ENCODE measurements at regions not wholly inside any gene's neighbourhood (a gene's known extent, or its start where the extent isn't known, plus 50 kb on each side); places are given as distances from the start of the nearest gene placed in this dataset.

DNA sequence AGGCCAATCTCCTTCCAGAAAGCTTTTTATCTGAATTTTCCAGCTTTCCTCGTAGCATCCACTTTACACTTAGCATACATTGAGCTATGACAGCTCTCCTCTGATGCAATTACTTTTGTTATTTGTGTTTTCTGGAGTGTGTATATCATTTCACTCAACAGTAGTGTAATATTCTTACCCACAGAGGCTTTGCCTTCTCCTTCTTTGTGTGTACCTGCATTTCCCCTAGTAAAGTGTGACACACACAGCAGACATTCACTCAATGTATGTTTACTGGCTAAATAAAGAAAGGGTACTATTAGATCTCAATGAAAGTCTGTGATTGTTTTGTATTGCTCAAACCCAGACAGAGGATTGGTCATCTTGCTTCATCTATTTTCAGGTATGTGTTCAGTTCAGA is 193.7 kb upstream of the MEX3C start:
- TF ChIP-seq, protein P1, sequence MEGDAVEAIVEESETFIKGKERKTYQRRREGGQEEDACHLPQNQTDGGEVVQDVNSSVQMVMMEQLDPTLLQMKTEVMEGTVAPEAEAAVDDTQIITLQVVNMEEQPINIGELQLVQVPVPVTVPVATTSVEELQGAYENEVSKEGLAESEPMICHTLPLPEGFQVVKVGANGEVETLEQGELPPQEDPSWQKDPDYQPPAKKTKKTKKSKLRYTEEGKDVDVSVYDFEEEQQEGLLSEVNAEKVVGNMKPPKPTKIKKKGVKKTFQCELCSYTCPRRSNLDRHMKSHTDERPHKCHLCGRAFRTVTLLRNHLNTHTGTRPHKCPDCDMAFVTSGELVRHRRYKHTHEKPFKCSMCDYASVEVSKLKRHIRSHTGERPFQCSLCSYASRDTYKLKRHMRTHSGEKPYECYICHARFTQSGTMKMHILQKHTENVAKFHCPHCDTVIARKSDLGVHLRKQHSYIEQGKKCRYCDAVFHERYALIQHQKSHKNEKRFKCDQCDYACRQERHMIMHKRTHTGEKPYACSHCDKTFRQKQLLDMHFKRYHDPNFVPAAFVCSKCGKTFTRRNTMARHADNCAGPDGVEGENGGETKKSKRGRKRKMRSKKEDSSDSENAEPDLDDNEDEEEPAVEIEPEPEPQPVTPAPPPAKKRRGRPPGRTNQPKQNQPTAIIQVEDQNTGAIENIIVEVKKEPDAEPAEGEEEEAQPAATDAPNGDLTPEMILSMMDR (IDR thresholded peaks at IDR 0.05; ENCODE audit: control insufficient read depth, extremely low read depth, insufficient read depth) = no peak
- H3K4me3 ChIP-seq (ENCODE audit: low read depth, low read length) = no peak overlapping the region
- no peak for DNase-seq (ENCODE audit: low read depth)

DNA sequence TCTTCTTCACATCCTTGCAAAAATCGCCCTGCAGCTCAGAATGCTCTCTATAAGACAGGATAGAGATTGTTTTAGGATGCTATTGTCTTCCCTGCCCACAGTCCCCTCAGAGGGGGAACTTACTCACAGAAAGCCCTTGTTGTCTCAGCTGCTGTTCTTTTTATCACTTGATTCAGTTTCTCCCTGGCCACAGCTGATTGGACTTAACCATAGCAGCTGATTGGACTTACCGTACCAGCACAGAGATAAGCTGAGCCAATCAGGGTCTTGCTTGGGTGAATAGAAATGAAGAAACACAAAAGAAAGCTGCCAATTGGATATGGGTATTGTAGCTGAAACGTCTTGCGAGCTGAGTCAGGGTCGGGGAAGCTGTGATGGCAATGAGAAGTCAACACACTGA is 194.2 kb upstream of the MEX3C start:
- no peak for DNase-seq (ENCODE audit: low read depth)
- TF ChIP-seq, protein P1 (IDR thresholded peaks at IDR 0.05; ENCODE audit: control insufficient read depth, extremely low read depth, insufficient read depth) = no peak
- no peak overlapping the region for H3K4me3 ChIP-seq (ENCODE audit: low read depth, low read length)

DNA sequence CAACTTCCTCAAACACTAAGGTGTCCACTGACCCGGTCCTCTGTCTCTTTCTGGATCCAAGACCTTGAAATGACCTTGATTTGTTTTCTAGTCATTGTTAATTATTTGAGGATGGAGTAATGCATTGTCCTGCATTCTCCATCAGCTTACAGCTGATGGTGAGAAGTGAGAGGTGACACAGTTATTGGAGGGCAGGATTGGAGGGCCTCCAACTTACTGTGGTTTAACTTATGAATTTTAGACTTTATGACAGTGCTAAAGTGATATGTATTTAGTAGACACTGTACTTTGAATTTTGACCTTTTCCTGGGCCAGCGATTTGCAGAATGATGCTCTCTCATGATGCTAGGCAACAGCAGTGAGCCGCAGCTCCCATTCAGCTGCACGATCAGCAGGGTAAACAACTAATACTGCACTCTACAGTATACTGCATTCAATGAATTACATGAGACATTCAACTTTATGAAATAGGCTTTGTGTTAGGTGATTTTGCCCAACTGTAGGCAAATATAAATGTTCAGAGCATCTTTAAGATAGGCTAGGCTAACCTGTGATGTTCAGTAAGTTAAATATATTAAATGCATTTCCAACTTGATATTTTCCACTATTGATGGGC is 200.0 kb upstream of the MEX3C start:
- no peak overlapping the region for H3K4me3 ChIP-seq (ENCODE audit: low read depth, low read length)
- DNase-seq (ENCODE audit: low read depth) = no peak
- TF ChIP-seq, protein P1 (IDR thresholded peaks at IDR 0.05; ENCODE audit: control insufficient read depth, extremely low read depth, insufficient read depth) = no peak

DNA sequence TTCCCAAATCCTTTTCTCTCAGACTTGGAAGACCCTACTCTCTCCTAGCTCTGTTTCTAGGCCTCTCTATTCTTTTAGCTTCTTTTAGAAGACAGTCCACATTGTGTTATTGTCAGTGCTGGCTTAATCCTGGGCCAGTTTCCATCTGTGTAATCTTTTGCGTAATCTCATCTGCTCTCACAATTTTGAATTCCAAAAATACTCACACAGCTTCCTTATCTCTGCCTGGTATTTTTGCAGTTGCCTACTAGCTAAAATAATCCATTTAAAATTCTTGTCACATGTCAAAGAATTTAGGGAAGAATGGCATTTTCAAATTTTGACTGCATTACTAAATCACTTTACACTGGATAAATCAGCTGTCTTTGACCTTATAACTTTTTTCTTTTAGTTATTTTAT is 200.6 kb upstream of the MEX3C start:
- no peak for DNase-seq (ENCODE audit: low read depth)

DNA sequence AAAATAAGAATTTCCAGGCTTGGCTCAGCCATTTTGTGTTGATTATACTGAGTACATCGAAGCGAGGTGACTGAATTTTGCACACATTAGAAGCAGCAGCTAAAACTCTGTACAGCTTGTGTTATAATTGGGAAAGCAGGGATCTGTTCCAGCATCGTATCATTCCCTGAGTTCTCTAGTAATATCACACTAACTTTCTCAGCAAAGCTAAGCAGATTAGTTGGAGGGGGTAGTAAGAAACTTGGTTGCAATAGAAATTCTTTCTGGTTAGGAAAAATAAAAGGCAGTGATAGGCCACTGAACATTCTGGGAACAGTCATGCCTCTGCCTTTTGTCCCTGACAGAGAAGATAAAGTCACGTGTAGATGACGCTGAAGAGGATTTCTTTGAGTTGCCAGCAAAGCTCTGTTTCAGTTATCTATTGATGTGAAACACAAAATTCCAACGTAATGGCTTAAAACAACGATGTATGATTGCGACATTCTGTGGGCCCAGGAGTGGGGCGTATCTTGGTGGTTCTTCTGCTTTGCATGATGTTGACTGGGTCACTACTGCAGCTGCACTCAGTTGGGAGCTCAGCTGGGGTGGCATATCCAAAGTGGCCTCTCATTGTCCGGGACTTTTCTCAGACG is 202.1 kb upstream of the MEX3C start:
- H3K4me3 ChIP-seq (ENCODE audit: low read depth, low read length) = no peak overlapping the region
- TF ChIP-seq, protein P1 (IDR thresholded peaks at IDR 0.05; ENCODE audit: control insufficient read depth, extremely low read depth, insufficient read depth) = no peak
- no peak for DNase-seq (ENCODE audit: low read depth)

More for the DNA sequence above, 200.6 kb upstream of the MEX3C start:
- TF ChIP-seq, protein P1 (IDR thresholded peaks at IDR 0.05; ENCODE audit: control insufficient read depth, extremely low read depth, insufficient read depth) = no peak
- H3K4me3 ChIP-seq (ENCODE audit: low read depth, low read length) = no peak overlapping the region

DNA sequence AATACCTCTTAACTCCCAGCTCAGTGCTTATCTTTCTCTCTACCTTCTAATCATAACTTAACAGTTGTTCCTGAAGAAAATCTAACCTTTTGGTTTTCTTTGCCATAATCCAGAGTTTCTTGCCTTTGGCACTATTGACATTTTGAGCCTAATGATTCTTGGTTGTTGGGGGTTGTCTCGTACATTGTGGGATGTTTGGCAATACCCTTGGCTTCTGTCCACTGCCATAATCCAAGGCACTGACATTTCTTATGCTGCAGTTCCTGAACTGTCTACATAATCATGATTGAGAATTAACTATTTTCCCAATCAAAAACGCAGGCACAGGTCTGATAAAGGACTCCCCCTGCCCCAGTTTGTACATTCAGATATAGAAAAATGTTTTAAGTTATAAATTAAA is 203.2 kb upstream of the MEX3C start:
- no peak for DNase-seq (ENCODE audit: low read depth)
- no peak overlapping the region for H3K4me3 ChIP-seq (ENCODE audit: low read depth, low read length)
- TF ChIP-seq, protein P1 (IDR thresholded peaks at IDR 0.05; ENCODE audit: control insufficient read depth, extremely low read depth, insufficient read depth) = no peak

DNA sequence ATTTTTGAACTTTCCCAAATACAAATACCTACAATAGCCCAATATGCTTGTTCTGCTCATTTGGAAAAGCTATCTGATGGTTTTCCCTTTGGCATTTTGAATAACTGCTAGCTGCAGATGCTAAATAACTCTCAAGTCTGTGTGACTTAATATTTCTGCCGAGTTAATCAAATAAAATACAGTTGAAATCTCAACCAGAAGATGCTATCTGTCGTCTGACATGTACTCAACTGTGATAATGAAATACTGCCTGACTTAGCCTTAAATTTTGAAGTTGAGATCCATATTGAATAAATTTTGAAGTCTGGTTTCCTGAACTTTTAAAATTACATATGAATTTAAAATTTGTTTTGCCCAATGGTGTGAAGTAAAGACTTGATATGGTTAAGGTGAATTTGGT is 204.4 kb upstream of the MEX3C start:
- no peak for DNase-seq (ENCODE audit: low read depth)
- TF ChIP-seq, protein P1 (IDR thresholded peaks at IDR 0.05; ENCODE audit: control insufficient read depth, extremely low read depth, insufficient read depth) = no peak
- H3K4me3 ChIP-seq (ENCODE audit: low read depth, low read length) = no peak overlapping the region

Measured in LNCaP clone FGC (cell line).